GM21529 (cell line): ENCODE measurements at regions not wholly inside any gene's neighbourhood (a gene's known extent, or its start where the extent isn't known, plus 50 kb on each side); places are given as distances from the start of the nearest gene placed in this dataset.
"Not testable (repeated sequence)": the region's sequence is repeated elsewhere in the genome, so short reads cannot be mapped to it uniquely, and the experiment has no call there.

Source experiments
- ATAC-seq: cut with Tn5 transposase; IDR thresholded peaks from one replicate; pipeline ENCODE4 v1.9.1; 2021; ENCODE audit not compliant: unreplicated experiment

- ATAC-seq, result not testable (repeated sequence)
These were observed 1997.5 kb upstream of the RAG2 start for GRCh38 chr11:38595359-38596016.

GRCh38 chr11:38594895-38595294 is 1996.9 kb upstream of the RAG2 start:
- no peak for ATAC-seq

- ATAC-seq, result no peak
These were observed 1995.6 kb upstream of the RAG2 start for GRCh38 chr11:38593649-38594048.

- no peak for ATAC-seq
These were observed 1984.7 kb upstream of the RAG2 start for GRCh38 chr11:38582756-38583155.

GRCh38 chr11:38582151-38582550 is 1984.1 kb upstream of the RAG2 start:
- no peak for ATAC-seq

GRCh38 chr11:38577769-38578168 is 1979.7 kb upstream of the RAG2 start:
- ATAC-seq, result no peak

GRCh38 chr11:38562562-38562961 is 1964.5 kb upstream of the RAG2 start:
- ATAC-seq, result no peak

- ATAC-seq, result no peak
These were observed 1955.1 kb upstream of the RAG2 start for GRCh38 chr11:38553148-38553547.

GRCh38 chr11:38547462-38547861 is 1949.4 kb upstream of the RAG2 start:
- no peak for ATAC-seq

- ATAC-seq, result no peak
These were observed 1946.0 kb upstream of the RAG2 start for GRCh38 chr11:38543986-38544385.

- no peak for ATAC-seq
These were observed 1945.3 kb upstream of the RAG2 start for GRCh38 chr11:38543311-38543710.

GRCh38 chr11:38538866-38539680 is 1941.0 kb upstream of the RAG2 start:
- no peak for ATAC-seq

GRCh38 chr11:38530226-38530625 is 1932.2 kb upstream of the RAG2 start:
- no peak for ATAC-seq

GRCh38 chr11:38524945-38525344 is 1926.9 kb upstream of the RAG2 start:
- ATAC-seq, result no peak

GRCh38 chr11:38517991-38518390 is 1920.0 kb upstream of the RAG2 start:
- ATAC-seq, result no peak

GRCh38 chr11:38512830-38513229 is 1914.8 kb upstream of the RAG2 start:
- ATAC-seq, result not testable (repeated sequence)

GRCh38 chr11:38510041-38510440 is 1912.0 kb upstream of the RAG2 start:
- no peak for ATAC-seq

- ATAC-seq, result no peak
These were observed 1905.8 kb upstream of the RAG2 start for GRCh38 chr11:38503876-38504275.

GRCh38 chr11:38498721-38499120 is 1900.7 kb upstream of the RAG2 start:
- no peak for ATAC-seq

- ATAC-seq, result no peak
These were observed 1894.0 kb upstream of the RAG2 start for GRCh38 chr11:38491986-38492385.

GRCh38 chr11:38481391-38481790 is 1883.4 kb upstream of the RAG2 start:
- no peak for ATAC-seq

GRCh38 chr11:38476808-38477575 is 1879.0 kb upstream of the RAG2 start:
- ATAC-seq, result no peak
